Thyroid gland (tissue), 4 donors: ENCODE measurements at regions not wholly inside any gene's neighbourhood (a gene's known extent, or its start where the extent isn't known, plus 50 kb on each side); places are given as distances from the start of the nearest gene placed in this dataset.

Experiments used
- CTCF ChIP-seq, 6 experiments: fragments of 200-600 bp in 3 of 6; fragments of 450-650 bp in 3 of 6; sonication (generic) in 3 of 6; IDR thresholded peaks; one replicate each; pipeline ENCODE4 v1.5.1; 2016 to 2019; ENCODE audit warnings: antibody characterized with exemption in 6 of 6, mild to moderate bottlenecking in 2 of 6, inconsistent platforms in 1 of 6, moderate library complexity in 1 of 6
- POLR2A ChIP-seq, 2 donors: fragments of 450-650 bp; IDR thresholded peaks; one replicate each; pipeline ENCODE4 v1.6.1; 2017; ENCODE audit warnings: antibody characterized with exemption in 2 of 2, mild to moderate bottlenecking in 2 of 2, moderate library complexity in 1 of 2

DNA sequence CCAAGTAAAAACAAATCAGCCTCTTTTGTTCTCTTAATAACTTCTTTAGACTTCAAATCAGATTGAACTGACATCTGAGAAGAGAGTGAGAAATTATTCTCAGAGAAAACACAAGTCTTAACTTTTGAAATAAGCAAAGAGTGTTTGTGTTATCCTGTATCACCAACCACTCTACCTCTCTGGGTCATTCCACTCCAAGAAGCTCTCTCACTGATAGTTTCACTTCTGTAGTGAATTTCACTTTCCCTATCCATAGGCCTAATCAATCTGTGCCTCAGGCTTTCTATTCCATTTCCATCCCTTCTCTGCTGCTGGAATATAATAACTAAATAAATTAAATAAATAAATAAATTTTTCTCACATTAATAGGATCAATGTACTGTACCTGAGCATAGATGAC, 235.0 kb downstream of the HTR1B start:
- TF ChIP-seq POLR2A (IDR thresholded peaks at IDR 0.05): no peak
- no peak for TF ChIP-seq CTCF (IDR thresholded peaks at IDR 0.05)
